AG04449 (cell line): ENCODE measurements at regions not wholly inside any gene's neighbourhood (a gene's known extent, or its start where the extent isn't known, plus 50 kb on each side); places are given as distances from the start of the nearest gene placed in this dataset.

Experiments used
- CTCF ChIA-PET: fragments of 350-600 bp; formaldehyde crosslinking; extraction: SDS; loops from one replicate; lab custom pipeline; 2021; ENCODE audit warnings: antibody characterized with exemption; lab: Yijun Ruan, JAX
- POLR2A ChIA-PET: fragments of 400-600, 350-600 bp; formaldehyde crosslinking; extraction: SDS; loops from one replicate; lab custom pipeline; 2020; ENCODE audit warnings: antibody characterized with exemption, inconsistent platforms; lab: Yijun Ruan, JAX
- DNase-seq: peaks from one replicate; pipeline ENCODE4 v3.0.0-alpha.2; 2010; ENCODE audit warnings: low read depth, low spot score
- H3K4me3 ChIP-seq: 2 replicates; pipeline ENCODE4 v1.5.1; 2011; ENCODE audit warnings: low read depth, mild to moderate bottlenecking, control low read depth, low read length
- CTCF ChIP-seq: IDR thresholded peaks from one replicate; pipeline ENCODE4 v1.5.1; 2011; ENCODE audit warnings: mild to moderate bottlenecking, moderate library complexity, low read length, control low read depth, inconsistent platforms; ENCODE audit not compliant: insufficient read depth; ENCODE audit errors: missing control alignments

GRCh38 chr1:147843486-147843885 lies 59.1 kb upstream of the GJA8 start:
- H3K4me3 ChIP-seq: no peak overlapping the region
- DNase-seq: no peak
- TF ChIP-seq CTCF: no peak
- POLR2A ChIA-PET: no interaction called here
- CTCF ChIA-PET: no interaction called here

GRCh38 chr1:147847831-147848230 lies 54.8 kb upstream of the GJA8 start:
- no peak overlapping the region for H3K4me3 ChIP-seq
- no peak for TF ChIP-seq CTCF
- POLR2A ChIA-PET: no interaction called here
- CTCF ChIA-PET: no interaction called here
- DNase-seq: no peak

- CTCF ChIA-PET: no interaction called here
- no peak overlapping the region for H3K4me3 ChIP-seq
- POLR2A ChIA-PET: no interaction called here
- DNase-seq: no peak
- TF ChIP-seq CTCF: no peak
These were observed 53.3 kb upstream of the GJA8 start for GRCh38 chr1:147849098-147849895.

- CTCF ChIA-PET: no interaction called here
These were observed 51.9 kb upstream of the GJA8 start for GRCh38 chr1:147850737-147851136.

GRCh38 chr1:147851149-147851548 lies 51.4 kb upstream of the GJA8 start:
- H3K4me3 ChIP-seq: no peak overlapping the region
- no peak for DNase-seq
- no peak for TF ChIP-seq CTCF
- POLR2A ChIA-PET: no interaction called here
- CTCF ChIA-PET: no interaction called here

More at GRCh38 chr1:147850737-147851136, 51.9 kb upstream of the GJA8 start:
- POLR2A ChIA-PET: no interaction called here
- TF ChIP-seq CTCF: no peak
- no peak for DNase-seq
- H3K4me3 ChIP-seq: no peak overlapping the region

- CTCF ChIA-PET: interaction anchor here (1.2 kb wide), 1 partner anchor 40 kb away, joined by 3 read pairs; no protein-coding TSS in a partner anchor
- POLR2A ChIA-PET: no interaction called here
- H3K4me3 ChIP-seq: no peak overlapping the region
- no peak for TF ChIP-seq CTCF
- DNase-seq: no peak
These were observed 49.8 kb upstream of the GJA8 start for GRCh38 chr1:147852706-147853225.
